ENCODE measurements at regions not wholly inside any gene's neighbourhood (a gene's known extent, or its start where the extent isn't known, plus 50 kb on each side); places are given as distances from the start of the nearest gene placed in this dataset.

GRCh38 chr13:52949044-52949443, 79.6 kb upstream of the OLFM4 start:
- TF ChIP-seq POLR2A (IDR thresholded peaks at IDR 0.05; ENCODE audit: low read depth, low read length) (no peak), CTCF (IDR thresholded peaks at IDR 0.05; ENCODE audit: extremely low read depth in 1 of 2, insufficient read depth in 1 of 2, low read depth in 1 of 2, low read length in 2 of 2) (no peak), POLR2AphosphoS5 (IDR thresholded peaks at IDR 0.05; ENCODE audit: insufficient read depth, low read depth, low read length) (no peak), MYC (IDR thresholded peaks at IDR 0.05; ENCODE audit: low read depth, low read length) (no peak), MAX (IDR thresholded peaks at IDR 0.05; ENCODE audit: insufficient read depth, insufficient read length) (no peak), EZH2 (IDR thresholded peaks at IDR 0.05; ENCODE audit: borderline replicate concordance, low read depth, low read length, severe bottlenecking) (no peak), GATA2 (IDR thresholded peaks at IDR 0.05; ENCODE audit: insufficient read depth, insufficient read length, low read depth, low read length) (no peak)

Data from endothelial cell of umbilical vein (primary cell).